GM10248 (cell line): ENCODE measurements at regions not wholly inside any gene's neighbourhood (a gene's known extent, or its start where the extent isn't known, plus 50 kb on each side); places are given as distances from the start of the nearest gene placed in this dataset.

Source experiments
- CTCF ChIA-PET: fragments of 300-600 bp; sonication (Branson Sonifier 250); formaldehyde crosslinking; extraction: SDS; loops from one replicate; lab custom pipeline; 2021; ENCODE audit warnings: antibody characterized with exemption; lab: Yijun Ruan, JAX
- POLR2A ChIA-PET: fragments of 350-650 bp; sonication (Branson Sonifier 250); formaldehyde crosslinking; extraction: SDS; loops from one replicate; lab custom pipeline; 2020; ENCODE audit warnings: antibody characterized with exemption; lab: Yijun Ruan, JAX
- DNase-seq: peaks from one replicate; pipeline ENCODE4 v3.0.0; 2012; ENCODE audit errors: extremely low spot score
- TF ChIP-seq, protein P1 (sequence below): IDR thresholded peaks from 2 replicates; pipeline ENCODE4 v1.5.1; 2012; ENCODE audit warnings: mild to moderate bottlenecking, low read depth; ENCODE audit errors: extremely low read depth, missing control alignments, control extremely low read depth

DNA sequence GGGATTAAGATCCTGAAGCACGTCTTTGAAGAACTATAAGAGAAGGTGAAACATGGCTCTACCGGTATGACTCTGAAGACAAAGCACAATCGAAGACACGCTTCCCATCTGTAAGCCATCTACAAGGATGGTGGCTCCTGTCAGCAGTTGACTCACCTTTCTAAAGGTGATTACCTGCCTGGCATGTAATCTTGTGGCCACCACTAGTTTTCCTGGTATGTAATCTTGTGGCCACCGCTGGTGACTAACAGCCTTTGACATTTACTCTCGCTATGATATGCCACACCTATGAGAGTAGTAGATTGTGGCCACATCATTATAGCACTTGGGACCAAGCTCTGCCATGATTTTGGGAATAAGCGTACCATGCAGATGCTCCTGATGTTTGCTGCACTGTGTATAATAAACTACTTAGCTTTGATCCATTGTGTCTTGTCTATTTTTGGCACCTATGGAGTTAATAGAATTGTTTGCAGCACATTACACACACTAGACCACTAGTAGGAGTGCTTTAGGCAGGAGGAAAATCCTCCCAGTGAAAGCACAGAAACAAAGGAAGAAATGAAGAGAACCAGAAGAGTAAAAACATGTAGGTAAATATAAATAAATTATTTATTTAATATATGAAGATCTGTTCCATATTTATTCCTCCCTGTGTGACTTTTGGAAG, 59.8 kb downstream of the VAX1 start:
- POLR2A ChIA-PET: no interaction called here
- TF ChIP-seq, protein P1, sequence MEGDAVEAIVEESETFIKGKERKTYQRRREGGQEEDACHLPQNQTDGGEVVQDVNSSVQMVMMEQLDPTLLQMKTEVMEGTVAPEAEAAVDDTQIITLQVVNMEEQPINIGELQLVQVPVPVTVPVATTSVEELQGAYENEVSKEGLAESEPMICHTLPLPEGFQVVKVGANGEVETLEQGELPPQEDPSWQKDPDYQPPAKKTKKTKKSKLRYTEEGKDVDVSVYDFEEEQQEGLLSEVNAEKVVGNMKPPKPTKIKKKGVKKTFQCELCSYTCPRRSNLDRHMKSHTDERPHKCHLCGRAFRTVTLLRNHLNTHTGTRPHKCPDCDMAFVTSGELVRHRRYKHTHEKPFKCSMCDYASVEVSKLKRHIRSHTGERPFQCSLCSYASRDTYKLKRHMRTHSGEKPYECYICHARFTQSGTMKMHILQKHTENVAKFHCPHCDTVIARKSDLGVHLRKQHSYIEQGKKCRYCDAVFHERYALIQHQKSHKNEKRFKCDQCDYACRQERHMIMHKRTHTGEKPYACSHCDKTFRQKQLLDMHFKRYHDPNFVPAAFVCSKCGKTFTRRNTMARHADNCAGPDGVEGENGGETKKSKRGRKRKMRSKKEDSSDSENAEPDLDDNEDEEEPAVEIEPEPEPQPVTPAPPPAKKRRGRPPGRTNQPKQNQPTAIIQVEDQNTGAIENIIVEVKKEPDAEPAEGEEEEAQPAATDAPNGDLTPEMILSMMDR: no peak
- DNase-seq: no peak
- CTCF ChIA-PET: no interaction called here

DNA sequence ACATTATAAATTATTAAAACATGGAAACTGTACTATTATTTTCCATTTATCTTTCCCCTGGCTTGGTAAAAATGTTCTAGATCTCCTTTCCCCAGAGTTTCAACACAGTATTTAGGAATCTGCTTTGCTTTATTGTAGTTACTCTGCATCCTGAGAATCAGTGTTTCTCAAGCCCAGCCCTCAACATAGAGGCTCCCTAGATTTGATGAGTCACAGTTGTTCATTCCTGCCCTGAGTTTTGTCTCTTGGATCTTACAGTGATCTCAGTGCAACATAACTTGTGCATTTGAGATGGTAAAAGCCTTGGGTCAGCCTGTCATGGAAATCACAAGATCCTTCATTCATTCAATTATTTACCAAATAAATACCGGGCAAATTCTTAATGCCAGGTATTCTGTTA, 63.0 kb downstream of the VAX1 start:
- TF ChIP-seq, protein P1: no peak
- DNase-seq: no peak
- ChIA-PET CTCF (no interaction called here), POLR2A (no interaction called here)

DNA sequence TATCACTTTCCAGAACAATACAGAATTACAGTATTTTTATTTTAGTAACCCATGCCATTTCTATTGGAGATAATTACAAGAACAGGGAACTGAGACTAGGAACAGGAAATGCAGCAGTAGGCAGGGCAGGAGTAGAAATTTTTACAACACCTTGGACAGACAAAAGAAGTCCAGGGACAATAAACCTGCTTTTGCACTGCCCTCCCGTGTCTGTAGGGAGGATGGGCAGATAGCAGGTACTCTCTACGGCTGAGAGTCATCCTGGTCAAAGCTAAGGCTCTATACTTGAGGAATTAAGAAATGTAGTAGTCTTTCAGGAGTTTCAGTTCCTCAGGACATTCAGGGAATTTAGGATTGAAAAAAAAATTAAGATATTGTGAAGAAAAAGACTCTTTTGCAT, 63.4 kb downstream of the VAX1 start:
- ChIA-PET CTCF (no interaction called here), POLR2A (no interaction called here)
- TF ChIP-seq, protein P1: no peak
- DNase-seq: no peak

DNA sequence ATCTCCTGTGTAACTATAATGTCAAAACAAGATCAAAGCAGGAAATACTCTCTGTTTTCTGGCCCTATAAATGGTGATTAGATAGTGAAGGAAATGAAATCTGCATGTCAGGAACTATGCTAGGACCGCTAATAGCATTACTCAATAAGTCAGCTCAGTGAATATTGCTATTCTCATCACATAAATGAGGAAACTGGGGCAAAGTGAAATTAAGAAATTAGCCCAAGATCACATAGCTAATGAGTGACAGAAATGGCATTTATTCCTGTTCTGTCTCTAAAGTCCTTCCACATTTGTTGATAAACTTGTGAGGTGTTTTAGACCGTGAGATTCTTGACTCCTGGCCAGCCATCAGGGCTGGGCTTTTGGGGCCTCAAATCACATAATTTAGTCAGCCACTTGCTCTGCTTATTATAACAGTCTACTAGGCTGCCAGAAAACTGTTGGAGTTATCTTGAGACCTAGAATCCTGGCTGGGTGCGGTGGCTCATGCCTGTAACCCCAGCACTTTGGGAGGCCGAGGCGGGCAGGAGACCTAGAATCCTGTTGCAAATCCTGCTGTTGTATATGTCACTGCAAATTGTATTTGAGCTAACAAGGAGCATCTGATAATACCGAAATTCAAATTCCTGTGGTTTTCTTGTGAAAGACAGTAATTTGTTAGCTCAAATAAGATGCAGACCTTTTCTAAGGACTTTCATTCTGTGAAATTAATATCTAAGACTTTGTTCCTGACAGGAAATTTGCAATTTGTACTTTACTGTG, 66.5 kb upstream of the SHTN1 start:
- TF ChIP-seq, protein P1: no peak
- ChIA-PET CTCF (interaction anchor here (1.2 kb wide), 1 partner anchor 43 kb away, joined by 3 read pairs; no protein-coding TSS in a partner anchor), POLR2A (no interaction called here)
- DNase-seq: no peak
